WERI-Rb-1 (cell line): ENCODE measurements at regions not wholly inside any gene's neighbourhood (a gene's known extent, or its start where the extent isn't known, plus 50 kb on each side); places are given as distances from the start of the nearest gene placed in this dataset.

Source experiments
- DNase-seq: peaks from one replicate; pipeline ENCODE4 v3.0.0-alpha.2; 2020
- H3K27ac ChIP-seq: fragments of 250-450 bp; sonication (Bioruptor Pico); 2 replicates; pipeline ENCODE4 v1.5.1; 2020; ENCODE audit warnings: mild to moderate bottlenecking, moderate library complexity
- H3K27me3 ChIP-seq: fragments of 250-450 bp; sonication (Bioruptor Pico); 2 replicates; pipeline ENCODE4 v1.5.1; 2021; ENCODE audit warnings: mild to moderate bottlenecking, low read depth, moderate library complexity; ENCODE audit not compliant: insufficient read depth, severe bottlenecking
- H3K36me3 ChIP-seq: fragments of 250-450 bp; sonication (Bioruptor Pico); 2 replicates; pipeline ENCODE4 v1.5.1; 2020; ENCODE audit warnings: mild to moderate bottlenecking, moderate library complexity
- H3K4me3 ChIP-seq: 2 replicates; pipeline ENCODE4 v1.5.1; 2011; ENCODE audit warnings: low read depth, mild to moderate bottlenecking, control low read depth, low read length
- H3K9me3 ChIP-seq: fragments of 250-450 bp; sonication (Bioruptor Pico); 2 replicates; pipeline ENCODE4 v1.5.1; 2021; ENCODE audit warnings: mild to moderate bottlenecking, moderate library complexity; ENCODE audit not compliant: severe bottlenecking
- CTCF ChIP-seq: IDR thresholded peaks from 2 replicates; pipeline ENCODE4 v1.5.1; 2011; ENCODE audit warnings: low read depth, mild to moderate bottlenecking, control low read depth, inconsistent platforms, low read length

GRCh38 chr4:133574248-133574647 is 425.2 kb downstream of the PCDH10 start:
- DNase-seq = no peak
- Histone ChIP-seq H3K9me3 (no peaks in the 10 kb centered on the region), H3K27ac (no peak overlapping the region), H3K27me3 (no peaks in the 10 kb centered on the region), H3K36me3 (no peaks in the 10 kb centered on the region), H3K4me3 (no peak overlapping the region)
- TF ChIP-seq CTCF = no peak

GRCh38 chr4:133565379-133565778 is 416.3 kb downstream of the PCDH10 start:
- Histone ChIP-seq H3K4me3 (no peak overlapping the region), H3K27me3 (no peaks in the 10 kb centered on the region), H3K36me3 (no peaks in the 10 kb centered on the region), H3K9me3 (no peaks in the 10 kb centered on the region), H3K27ac (no peak overlapping the region)
- no peak for DNase-seq
- no peak for TF ChIP-seq CTCF

- TF ChIP-seq CTCF = no peak
- no peak overlapping the region for H3K4me3 ChIP-seq
- H3K27ac ChIP-seq = no peak overlapping the region
- no peaks in the 10 kb centered on the region for H3K36me3 ChIP-seq
- no peaks in the 10 kb centered on the region for H3K9me3 ChIP-seq
- H3K27me3 ChIP-seq = no peaks in the 10 kb centered on the region
- no peak for DNase-seq
Measured at GRCh38 chr4:133559987-133560386, 410.9 kb downstream of the PCDH10 start.

- no peak overlapping the region for H3K4me3 ChIP-seq
- H3K9me3 ChIP-seq = no peaks in the 10 kb centered on the region
- DNase-seq = no peak
- no peaks in the 10 kb centered on the region for H3K27me3 ChIP-seq
- H3K27ac ChIP-seq = no peak overlapping the region
- TF ChIP-seq CTCF = no peak
- no peaks in the 10 kb centered on the region for H3K36me3 ChIP-seq
Measured at GRCh38 chr4:133555671-133556070, 406.6 kb downstream of the PCDH10 start.

- Histone ChIP-seq H3K9me3 (no peaks in the 10 kb centered on the region), H3K27me3 (no peaks in the 10 kb centered on the region), H3K36me3 (no peaks in the 10 kb centered on the region), H3K27ac (no peak overlapping the region), H3K4me3 (no peak overlapping the region)
- no peak for DNase-seq
- TF ChIP-seq CTCF = no peak
Measured at GRCh38 chr4:133550436-133550835, 401.3 kb downstream of the PCDH10 start.

GRCh38 chr4:133544097-133544496 is 395.0 kb downstream of the PCDH10 start:
- no peak for DNase-seq
- Histone ChIP-seq H3K27ac (no peak overlapping the region), H3K36me3 (no peaks in the 10 kb centered on the region), H3K27me3 (no peaks in the 10 kb centered on the region), H3K9me3 (no peaks in the 10 kb centered on the region), H3K4me3 (no peak overlapping the region)
- TF ChIP-seq CTCF = no peak
